ENCODE measurements at regions not wholly inside any gene's neighbourhood (a gene's known extent, or its start where the extent isn't known, plus 50 kb on each side); places are given as distances from the start of the nearest gene placed in this dataset.

- Histone ChIP-seq H3K79me2 (replicated peaks; ENCODE audit: insufficient read depth, low read length) (no peaks in the 10 kb centered on the region), H3K9me2 (ENCODE audit: insufficient read depth, low read length) (no peaks in the 10 kb centered on the region), H3F3A (ENCODE audit: insufficient read depth, low read length, poor library complexity, severe bottlenecking) (no peaks in the 10 kb centered on the region), H3K9me3 (ENCODE audit: low read length) (no peaks in the 10 kb centered on the region), H2AFZ (ENCODE audit: low read depth, low read length) (no peak overlapping the region), H3K27me3 (ENCODE audit: insufficient read depth, low read depth, low read length) (no peaks in the 10 kb centered on the region), H3K4me2 (ENCODE audit: low read length) (no peak overlapping the region), H4K20me1 (ENCODE audit: insufficient read depth) (no peaks in the 10 kb centered on the region), H3K9ac (ENCODE audit: low read length) (no peak overlapping the region), H3K36me3 (ENCODE audit: insufficient read depth, low read length) (no peaks in the 10 kb centered on the region), H3K27ac (ENCODE audit: low read length) (no peak overlapping the region), H3K4me3 (ENCODE audit: low read length) (no peak overlapping the region)
- TF ChIP-seq REST (IDR thresholded peaks at IDR 0.05; ENCODE audit: borderline replicate concordance) (no peak), RAD21 (conservative IDR thresholded peaks at IDR 0.05) (no peak), MXI1 (conservative IDR thresholded peaks at IDR 0.05; ENCODE audit: poor library complexity, severe bottlenecking) (no peak), SMC3 (conservative IDR thresholded peaks at IDR 0.05; ENCODE audit: poor library complexity) (no peak), TAF1 (IDR thresholded peaks at IDR 0.05; ENCODE audit: low read depth) (no peak), EP300 (conservative IDR thresholded peaks at IDR 0.05; ENCODE audit: poor library complexity, severe bottlenecking) (no peak), CTCF (IDR thresholded peaks at IDR 0.05; ENCODE audit: poor library complexity, severe bottlenecking) (no peak), EZH2 (IDR thresholded peaks at IDR 0.05; ENCODE audit: borderline replicate concordance, insufficient read depth, low read length, poor library complexity, severe bottlenecking) (no peak), POLR2AphosphoS5 (IDR thresholded peaks at IDR 0.05) (no peak)
Observed at GRCh38 chr9:86838519-86839497, 108.5 kb downstream of the GAS1 start.

DNA sequence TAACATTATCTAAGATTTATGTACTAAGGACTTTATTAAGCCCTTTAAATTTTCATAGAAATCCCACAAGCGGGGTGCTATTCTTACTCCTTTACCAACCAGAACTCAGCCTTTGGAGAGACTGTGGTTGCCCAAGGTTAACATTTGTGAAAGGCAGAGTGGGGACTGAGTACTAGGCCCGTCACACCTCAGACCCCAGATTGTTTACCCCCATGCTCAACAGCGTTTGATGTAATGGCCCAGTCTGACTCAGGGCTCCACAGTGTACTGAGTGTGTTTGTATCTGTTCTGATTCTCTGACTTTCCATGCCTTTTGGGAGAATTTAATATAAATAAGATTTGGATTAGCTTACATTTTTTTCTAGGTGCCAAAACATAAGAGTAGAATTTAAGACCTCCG lies 110.0 kb downstream of the GAS1 start:
- H4K20me1 ChIP-seq (ENCODE audit: insufficient read depth), result no peaks in the 10 kb centered on the region
- no peaks in the 10 kb centered on the region for H3K9me3 ChIP-seq (ENCODE audit: low read length)
- TF ChIP-seq REST (IDR thresholded peaks at IDR 0.05; ENCODE audit: borderline replicate concordance), result no peak
- no peak for TF ChIP-seq TAF1 (IDR thresholded peaks at IDR 0.05; ENCODE audit: low read depth)
- TF ChIP-seq SMC3 (conservative IDR thresholded peaks at IDR 0.05; ENCODE audit: poor library complexity), result no peak
- no peak for TF ChIP-seq CTCF (IDR thresholded peaks at IDR 0.05; ENCODE audit: poor library complexity, severe bottlenecking)
- no peak for TF ChIP-seq EP300 (conservative IDR thresholded peaks at IDR 0.05; ENCODE audit: poor library complexity, severe bottlenecking)
- no peak for TF ChIP-seq RAD21 (conservative IDR thresholded peaks at IDR 0.05)
- no peak for TF ChIP-seq EZH2 (IDR thresholded peaks at IDR 0.05; ENCODE audit: borderline replicate concordance, insufficient read depth, low read length, poor library complexity, severe bottlenecking)
- TF ChIP-seq MXI1 (conservative IDR thresholded peaks at IDR 0.05; ENCODE audit: poor library complexity, severe bottlenecking), result no peak
- TF ChIP-seq POLR2AphosphoS5 (IDR thresholded peaks at IDR 0.05), result no peak
- H2AFZ ChIP-seq (ENCODE audit: low read depth, low read length), result no peak overlapping the region
- no peak overlapping the region for H3K4me2 ChIP-seq (ENCODE audit: low read length)
- H3K27ac ChIP-seq (ENCODE audit: low read length), result no peak overlapping the region
- H3F3A ChIP-seq (ENCODE audit: insufficient read depth, low read length, poor library complexity, severe bottlenecking), result no peaks in the 10 kb centered on the region
- no peak overlapping the region for H3K9ac ChIP-seq (ENCODE audit: low read length)
- H3K9me2 ChIP-seq (ENCODE audit: insufficient read depth, low read length), result no peaks in the 10 kb centered on the region
- H3K27me3 ChIP-seq (ENCODE audit: insufficient read depth, low read depth, low read length), result no peaks in the 10 kb centered on the region
- H3K79me2 ChIP-seq (replicated peaks; ENCODE audit: insufficient read depth, low read length), result no peaks in the 10 kb centered on the region
- no peaks in the 10 kb centered on the region for H3K36me3 ChIP-seq (ENCODE audit: insufficient read depth, low read length)
- no peak overlapping the region for H3K4me3 ChIP-seq (ENCODE audit: low read length)

Measured in neural cell (in vitro differentiated cells).